ENCODE measurements at regions not wholly inside any gene's neighbourhood (a gene's known extent, or its start where the extent isn't known, plus 50 kb on each side); places are given as distances from the start of the nearest gene placed in this dataset.

- Histone ChIP-seq H3K9ac (ENCODE audit: low read depth, low read length) (no peak overlapping the region), H3K9me3 (ENCODE audit: control insufficient read depth, insufficient read depth, low read length) (peaks cover 16% of the 10 kb centered on the region; the same call in 1 of the 2 replicates), H3K36me3 (ENCODE audit: insufficient read depth, low read length) (no peaks in the 10 kb centered on the region), H3K4me1 (ENCODE audit: insufficient read depth, low read length) (no peaks in the 10 kb centered on the region)
Observed at GRCh38 chr10:58140691-58141347, 126.9 kb downstream of the IPMK start.

GRCh38 chr10:58140054-58140453 lies 127.6 kb downstream of the IPMK start:
- Histone ChIP-seq H3K36me3 (ENCODE audit: insufficient read depth, low read length) (no peaks in the 10 kb centered on the region), H3K4me1 (ENCODE audit: insufficient read depth, low read length) (no peaks in the 10 kb centered on the region), H3K9ac (ENCODE audit: low read depth, low read length) (no peak overlapping the region), H3K9me3 (ENCODE audit: control insufficient read depth, insufficient read depth, low read length) (peaks cover 16% of the 10 kb centered on the region; the same call in 1 of the 2 replicates)

GRCh38 chr10:58137813-58138212 lies 129.9 kb downstream of the IPMK start:
- Histone ChIP-seq H3K36me3 (ENCODE audit: insufficient read depth, low read length) (no peaks in the 10 kb centered on the region), H3K9me3 (ENCODE audit: control insufficient read depth, insufficient read depth, low read length) (0 out of 2 replicates have a peak, but pooled peaks cover 2% of the 10 kb centered on the region), H3K9ac (ENCODE audit: low read depth, low read length) (no peak overlapping the region), H3K4me1 (ENCODE audit: insufficient read depth, low read length) (no peaks in the 10 kb centered on the region)

- no peaks in the 10 kb centered on the region for H3K9me3 ChIP-seq (ENCODE audit: control insufficient read depth, insufficient read depth, low read length)
- no peaks in the 10 kb centered on the region for H3K36me3 ChIP-seq (ENCODE audit: insufficient read depth, low read length)
- no peak overlapping the region for H3K9ac ChIP-seq (ENCODE audit: low read depth, low read length)
- no peaks in the 10 kb centered on the region for H3K4me1 ChIP-seq (ENCODE audit: insufficient read depth, low read length)
Observed at GRCh38 chr10:58115218-58116050, 152.3 kb downstream of the IPMK start.

GRCh38 chr10:58109731-58110130 lies 158.0 kb downstream of the IPMK start:
- Histone ChIP-seq H3K4me1 (ENCODE audit: insufficient read depth, low read length) (no peaks in the 10 kb centered on the region), H3K9ac (ENCODE audit: low read depth, low read length) (no peak overlapping the region), H3K36me3 (ENCODE audit: insufficient read depth, low read length) (no peaks in the 10 kb centered on the region), H3K9me3 (ENCODE audit: control insufficient read depth, insufficient read depth, low read length) (no peaks in the 10 kb centered on the region)

- no peak overlapping the region for H3K9ac ChIP-seq (ENCODE audit: low read depth, low read length)
- no peaks in the 10 kb centered on the region for H3K4me1 ChIP-seq (ENCODE audit: insufficient read depth, low read length)
- no peaks in the 10 kb centered on the region for H3K9me3 ChIP-seq (ENCODE audit: control insufficient read depth, insufficient read depth, low read length)
- H3K36me3 ChIP-seq (ENCODE audit: insufficient read depth, low read length): no peaks in the 10 kb centered on the region
Observed at GRCh38 chr10:58107506-58107905, 160.2 kb downstream of the IPMK start.

GRCh38 chr10:58106211-58107035 lies 161.3 kb downstream of the IPMK start:
- Histone ChIP-seq H3K36me3 (ENCODE audit: insufficient read depth, low read length) (no peaks in the 10 kb centered on the region), H3K9ac (ENCODE audit: low read depth, low read length) (no peak overlapping the region), H3K4me1 (ENCODE audit: insufficient read depth, low read length) (no peaks in the 10 kb centered on the region), H3K9me3 (ENCODE audit: control insufficient read depth, insufficient read depth, low read length) (peaks cover 4% of the 10 kb centered on the region; the same call in 1 of the 2 replicates)

- no peak overlapping the region for H3K9ac ChIP-seq (ENCODE audit: low read depth, low read length)
- H3K36me3 ChIP-seq (ENCODE audit: insufficient read depth, low read length): no peaks in the 10 kb centered on the region
- H3K9me3 ChIP-seq (ENCODE audit: control insufficient read depth, insufficient read depth, low read length): peaks cover 4% of the 10 kb centered on the region; the same call in 1 of the 2 replicates
- H3K4me1 ChIP-seq (ENCODE audit: insufficient read depth, low read length): no peaks in the 10 kb centered on the region
Observed at GRCh38 chr10:58104351-58104751, 163.3 kb downstream of the IPMK start.

GRCh38 chr10:58102897-58103296 lies 164.8 kb downstream of the IPMK start:
- Histone ChIP-seq H3K9ac (ENCODE audit: low read depth, low read length) (no peak overlapping the region), H3K36me3 (ENCODE audit: insufficient read depth, low read length) (no peaks in the 10 kb centered on the region), H3K9me3 (ENCODE audit: control insufficient read depth, insufficient read depth, low read length) (peaks cover 4% of the 10 kb centered on the region; the same call in 1 of the 2 replicates), H3K4me1 (ENCODE audit: insufficient read depth, low read length) (no peaks in the 10 kb centered on the region)

GRCh38 chr10:58101682-58102081 lies 166.0 kb downstream of the IPMK start:
- H3K9me3 ChIP-seq (ENCODE audit: control insufficient read depth, insufficient read depth, low read length): peaks cover 4% of the 10 kb centered on the region; the same call in 1 of the 2 replicates
- H3K9ac ChIP-seq (ENCODE audit: low read depth, low read length): no peak overlapping the region
- H3K36me3 ChIP-seq (ENCODE audit: insufficient read depth, low read length): no peaks in the 10 kb centered on the region
- H3K4me1 ChIP-seq (ENCODE audit: insufficient read depth, low read length): no peaks in the 10 kb centered on the region

GRCh38 chr10:58094985-58095718 lies 172.5 kb downstream of the IPMK start:
- no peaks in the 10 kb centered on the region for H3K36me3 ChIP-seq (ENCODE audit: insufficient read depth, low read length)

GRCh38 chr10:58091886-58092285 lies 175.8 kb downstream of the IPMK start:
- Histone ChIP-seq H3K4me1 (ENCODE audit: insufficient read depth, low read length) (peaks cover 4% of the 10 kb centered on the region; the same call in 1 of the 2 replicates), H3K9ac (ENCODE audit: low read depth, low read length) (no peak overlapping the region), H3K36me3 (ENCODE audit: insufficient read depth, low read length) (no peaks in the 10 kb centered on the region), H3K9me3 (ENCODE audit: control insufficient read depth, insufficient read depth, low read length) (no peaks in the 10 kb centered on the region)

More at GRCh38 chr10:58094985-58095718, 172.5 kb downstream of the IPMK start:
- Histone ChIP-seq H3K9me3 (ENCODE audit: control insufficient read depth, insufficient read depth, low read length) (no peaks in the 10 kb centered on the region), H3K9ac (ENCODE audit: low read depth, low read length) (no peak overlapping the region), H3K4me1 (ENCODE audit: insufficient read depth, low read length) (no peaks in the 10 kb centered on the region)

- Histone ChIP-seq H3K4me1 (ENCODE audit: insufficient read depth, low read length) (peaks cover 4% of the 10 kb centered on the region; the same call in 1 of the 2 replicates), H3K9me3 (ENCODE audit: control insufficient read depth, insufficient read depth, low read length) (no peaks in the 10 kb centered on the region), H3K36me3 (ENCODE audit: insufficient read depth, low read length) (no peaks in the 10 kb centered on the region), H3K9ac (ENCODE audit: low read depth, low read length) (no peak overlapping the region)
Observed at GRCh38 chr10:58089739-58090138, 178.0 kb downstream of the IPMK start.

GRCh38 chr10:58087896-58088295 lies 179.8 kb downstream of the IPMK start:
- no peaks in the 10 kb centered on the region for H3K36me3 ChIP-seq (ENCODE audit: insufficient read depth, low read length)
- H3K9me3 ChIP-seq (ENCODE audit: control insufficient read depth, insufficient read depth, low read length): no peaks in the 10 kb centered on the region
- peaks cover 4% of the 10 kb centered on the region; the same call in 1 of the 2 replicates for H3K4me1 ChIP-seq (ENCODE audit: insufficient read depth, low read length)
- H3K9ac ChIP-seq (ENCODE audit: low read depth, low read length): no peak overlapping the region
